ENCODE measurements at regions not wholly inside any gene's neighbourhood (a gene's known extent, or its start where the extent isn't known, plus 50 kb on each side); places are given as distances from the start of the nearest gene placed in this dataset.

DNA sequence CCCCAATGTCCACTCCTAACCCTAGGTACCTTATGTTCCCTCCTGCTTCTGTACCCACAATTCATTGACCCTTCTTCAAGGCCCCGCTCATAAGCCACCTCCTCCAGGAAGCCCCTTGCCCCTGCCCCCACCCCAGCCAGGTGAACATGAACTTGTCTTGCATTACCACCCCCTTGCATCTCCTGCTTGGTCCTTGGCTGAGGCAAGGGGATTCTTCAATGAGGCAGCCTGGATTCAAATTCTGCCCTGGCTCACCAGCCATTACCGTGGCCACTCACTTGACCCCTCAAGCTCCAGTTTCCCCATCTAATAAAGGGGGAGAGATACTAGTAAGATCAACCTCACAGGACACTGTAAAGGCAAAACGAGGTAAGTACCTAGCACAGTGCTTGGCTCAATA lies 193.1 kb downstream of the DICER1 start:
- no peak for DNase-seq (ENCODE audit: low spot score)
- intact Hi-C loops (cut with micrococcal nuclease): no loop called here
- no peak overlapping the region for H3K27ac Mint-ChIP-seq
- no peaks in the 10 kb centered on the region for H3K27me3 Mint-ChIP-seq (ENCODE audit: low read depth)
- H3K36me3 Mint-ChIP-seq (ENCODE audit: low read depth): no peaks in the 10 kb centered on the region
- H3K4me1 Mint-ChIP-seq (ENCODE audit: low read depth): no peaks in the 10 kb centered on the region
- no peaks in the 10 kb centered on the region for H3K9me3 Mint-ChIP-seq
- no peak overlapping the region for H3K4me3 Mint-ChIP-seq (ENCODE audit: low read depth)

GRCh38 chr14:94963051-94963450 lies 193.1 kb upstream of the GSC start:
- Mint-ChIP-seq H3K36me3 (ENCODE audit: low read depth) (no peaks in the 10 kb centered on the region), H3K4me3 (ENCODE audit: low read depth) (no peak overlapping the region), H3K9me3 (no peaks in the 10 kb centered on the region), H3K27me3 (ENCODE audit: low read depth) (no peaks in the 10 kb centered on the region), H3K4me1 (ENCODE audit: low read depth) (no peaks in the 10 kb centered on the region), H3K27ac (no peak overlapping the region)
- intact Hi-C loops (cut with micrococcal nuclease): no loop called here
- DNase-seq (ENCODE audit: low spot score): no peak

DNA sequence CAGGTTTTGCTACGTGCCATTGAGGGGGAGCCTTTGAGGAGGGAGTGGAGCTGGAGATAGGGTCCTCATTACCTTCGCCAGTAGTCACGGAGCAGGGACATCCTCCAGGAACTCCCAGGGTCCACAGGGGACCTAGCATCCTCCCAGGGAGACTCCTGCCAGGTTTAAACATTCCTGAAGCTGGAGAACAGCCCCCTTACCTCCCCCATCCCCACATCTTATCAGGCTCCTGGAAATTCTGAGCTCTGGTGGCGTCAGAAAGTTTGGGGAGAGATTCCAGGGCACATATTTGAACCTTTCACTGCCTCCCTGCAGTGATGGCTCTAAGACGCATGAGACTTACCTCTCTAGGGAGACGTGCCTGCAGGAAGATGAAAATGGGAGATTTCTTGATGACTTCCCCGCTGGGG lies 192.3 kb upstream of the GSC start:
- H3K4me1 Mint-ChIP-seq (ENCODE audit: low read depth): no peaks in the 10 kb centered on the region
- intact Hi-C loops (cut with micrococcal nuclease): no loop called here
- H3K27me3 Mint-ChIP-seq (ENCODE audit: low read depth): no peaks in the 10 kb centered on the region
- no peak for DNase-seq (ENCODE audit: low spot score)
- no peak overlapping the region for H3K4me3 Mint-ChIP-seq (ENCODE audit: low read depth)
- H3K27ac Mint-ChIP-seq: no peak overlapping the region
- H3K9me3 Mint-ChIP-seq: no peaks in the 10 kb centered on the region
- no peaks in the 10 kb centered on the region for H3K36me3 Mint-ChIP-seq (ENCODE audit: low read depth)

- Mint-ChIP-seq H3K4me1 (ENCODE audit: low read depth) (no peaks in the 10 kb centered on the region), H3K27ac (no peak overlapping the region), H3K36me3 (ENCODE audit: low read depth) (no peaks in the 10 kb centered on the region), H3K27me3 (ENCODE audit: low read depth) (no peaks in the 10 kb centered on the region), H3K9me3 (no peaks in the 10 kb centered on the region), H3K4me3 (ENCODE audit: low read depth) (no peak overlapping the region)
- no peak for DNase-seq (ENCODE audit: low spot score)
- intact Hi-C loops (cut with micrococcal nuclease): no loop called here
Measured at GRCh38 chr14:94961386-94962165, 191.7 kb upstream of the GSC start.

DNA sequence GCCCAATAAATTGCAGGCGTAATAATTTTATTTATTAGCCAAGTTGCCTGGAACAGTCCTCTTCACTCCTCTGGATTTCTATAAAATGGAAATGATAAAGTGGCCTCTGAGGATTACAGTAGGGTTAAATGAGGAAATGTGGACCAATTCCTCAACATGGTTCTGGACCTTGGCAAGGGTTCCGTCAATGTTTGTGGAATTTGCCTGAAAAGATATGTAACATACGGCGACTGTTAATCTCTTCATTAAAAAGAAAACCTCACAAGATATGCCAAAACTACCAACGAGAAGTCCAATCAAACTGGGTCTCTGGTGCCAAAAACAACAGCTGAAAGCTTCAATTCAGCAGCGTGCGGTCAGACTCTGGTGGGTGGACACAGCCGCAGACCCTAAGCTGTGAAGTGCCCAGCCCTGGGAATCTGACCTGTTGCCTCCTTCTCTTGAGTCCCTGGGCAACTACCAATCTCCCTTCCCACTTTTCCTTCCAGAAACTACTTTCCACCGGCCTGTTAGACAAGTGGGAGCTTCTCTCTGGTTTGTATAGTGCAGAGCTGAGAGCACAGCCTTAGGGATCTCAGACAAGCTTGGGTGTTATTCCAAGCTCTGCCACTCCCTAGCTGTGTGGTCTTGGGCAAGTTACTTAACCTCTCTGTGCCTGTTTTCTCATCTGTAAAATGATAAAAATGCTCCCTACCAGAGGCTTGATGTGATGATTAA lies 190.5 kb upstream of the GSC start:
- H3K27me3 Mint-ChIP-seq (ENCODE audit: low read depth): no peaks in the 10 kb centered on the region
- no peaks in the 10 kb centered on the region for H3K9me3 Mint-ChIP-seq
- intact Hi-C loops (cut with micrococcal nuclease): no loop called here
- H3K36me3 Mint-ChIP-seq (ENCODE audit: low read depth): no peaks in the 10 kb centered on the region
- no peaks in the 10 kb centered on the region for H3K4me1 Mint-ChIP-seq (ENCODE audit: low read depth)
- H3K4me3 Mint-ChIP-seq (ENCODE audit: low read depth): no peak overlapping the region
- no peak overlapping the region for H3K27ac Mint-ChIP-seq
- DNase-seq (ENCODE audit: low spot score): no peak

GRCh38 chr14:94953541-94954260 lies 183.8 kb upstream of the GSC start:
- intact Hi-C loops (cut with micrococcal nuclease): no loop called here
- peaks cover 7% of the 10 kb centered on the region for H3K27me3 Mint-ChIP-seq (ENCODE audit: low read depth)

GRCh38 chr14:94952097-94952496 lies 182.2 kb upstream of the GSC start:
- H3K9me3 Mint-ChIP-seq: no peaks in the 10 kb centered on the region
- peaks cover 7% of the 10 kb centered on the region for H3K27me3 Mint-ChIP-seq (ENCODE audit: low read depth)
- H3K4me3 Mint-ChIP-seq (ENCODE audit: low read depth): no peak overlapping the region
- H3K4me1 Mint-ChIP-seq (ENCODE audit: low read depth): no peaks in the 10 kb centered on the region
- intact Hi-C loops (cut with micrococcal nuclease): no loop called here
- no peak for DNase-seq (ENCODE audit: low spot score)
- H3K36me3 Mint-ChIP-seq (ENCODE audit: low read depth): no peaks in the 10 kb centered on the region
- H3K27ac Mint-ChIP-seq: no peak overlapping the region

More at GRCh38 chr14:94953541-94954260, 183.8 kb upstream of the GSC start:
- Mint-ChIP-seq H3K9me3 (no peaks in the 10 kb centered on the region), H3K4me3 (ENCODE audit: low read depth) (no peak overlapping the region), H3K36me3 (ENCODE audit: low read depth) (no peaks in the 10 kb centered on the region), H3K27ac (no peak overlapping the region), H3K4me1 (ENCODE audit: low read depth) (no peaks in the 10 kb centered on the region)
- DNase-seq (ENCODE audit: low spot score): no peak

DNA sequence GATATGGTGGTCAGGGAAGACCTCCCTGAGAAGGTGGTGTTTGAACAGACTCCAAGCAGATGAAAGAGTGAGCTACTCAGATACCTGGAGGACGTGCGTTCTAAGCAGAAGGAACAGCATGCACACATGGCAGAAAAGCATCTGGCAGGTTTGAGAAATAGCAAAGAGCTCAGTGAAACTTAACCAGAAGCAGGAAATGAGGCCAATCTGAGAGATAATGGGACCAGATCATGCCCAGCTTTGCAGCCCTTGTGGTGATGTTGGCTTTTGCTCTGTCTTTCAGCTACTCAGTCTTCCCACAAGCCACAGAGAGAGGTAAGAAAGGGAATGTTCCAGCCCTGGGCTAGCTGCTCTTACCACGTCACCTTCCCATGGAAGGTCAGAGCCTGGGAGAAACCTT lies 176.3 kb upstream of the GSC start:
- Mint-ChIP-seq H3K36me3 (ENCODE audit: low read depth) (no peaks in the 10 kb centered on the region), H3K27ac (no peak overlapping the region), H3K9me3 (no peaks in the 10 kb centered on the region), H3K4me1 (ENCODE audit: low read depth) (peaks cover 11% of the 10 kb centered on the region), H3K4me3 (ENCODE audit: low read depth) (no peak overlapping the region), H3K27me3 (ENCODE audit: low read depth) (no peaks in the 10 kb centered on the region)
- intact Hi-C loops (cut with micrococcal nuclease): no loop called here
- DNase-seq (ENCODE audit: low spot score): no peak

DNA sequence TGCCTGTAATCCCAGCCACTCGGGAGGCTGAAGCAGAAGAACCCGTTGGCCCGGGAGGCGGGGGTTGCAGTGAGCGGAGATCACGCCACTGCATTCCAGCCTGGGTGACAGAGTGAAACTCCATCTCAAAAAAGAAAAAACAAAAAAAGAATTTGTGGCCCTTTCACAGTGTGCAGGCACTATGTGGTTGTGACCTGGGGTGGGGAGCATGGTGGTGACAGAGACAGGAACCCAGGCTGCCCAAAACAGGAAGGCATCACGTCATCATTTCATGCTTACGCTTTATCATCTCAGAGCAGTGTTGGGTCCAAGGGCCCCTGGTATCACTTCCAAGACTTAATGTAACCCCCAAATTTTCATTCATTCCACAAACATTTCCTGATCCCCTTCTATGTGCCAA lies 175.7 kb upstream of the GSC start:
- no peak for DNase-seq (ENCODE audit: low spot score)
- H3K9me3 Mint-ChIP-seq: no peaks in the 10 kb centered on the region
- peak overlapping the region; percentile 10 for H3K27ac Mint-ChIP-seq
- no peaks in the 10 kb centered on the region for H3K36me3 Mint-ChIP-seq (ENCODE audit: low read depth)
- intact Hi-C loops (cut with micrococcal nuclease): no loop called here
- peak overlapping the region; percentile 20 for H3K4me3 Mint-ChIP-seq (ENCODE audit: low read depth)
- peaks cover 11% of the 10 kb centered on the region for H3K4me1 Mint-ChIP-seq (ENCODE audit: low read depth)
- no peaks in the 10 kb centered on the region for H3K27me3 Mint-ChIP-seq (ENCODE audit: low read depth)

- Mint-ChIP-seq H3K36me3 (ENCODE audit: low read depth) (no peaks in the 10 kb centered on the region), H3K4me1 (ENCODE audit: low read depth) (peaks cover 11% of the 10 kb centered on the region), H3K27ac (no peak overlapping the region), H3K4me3 (ENCODE audit: low read depth) (no peak overlapping the region), H3K9me3 (no peaks in the 10 kb centered on the region), H3K27me3 (ENCODE audit: low read depth) (no peaks in the 10 kb centered on the region)
- intact Hi-C loops (cut with micrococcal nuclease): no loop called here
- DNase-seq (ENCODE audit: low spot score): no peak
Measured at GRCh38 chr14:94944636-94945258, 174.8 kb upstream of the GSC start.

DNA sequence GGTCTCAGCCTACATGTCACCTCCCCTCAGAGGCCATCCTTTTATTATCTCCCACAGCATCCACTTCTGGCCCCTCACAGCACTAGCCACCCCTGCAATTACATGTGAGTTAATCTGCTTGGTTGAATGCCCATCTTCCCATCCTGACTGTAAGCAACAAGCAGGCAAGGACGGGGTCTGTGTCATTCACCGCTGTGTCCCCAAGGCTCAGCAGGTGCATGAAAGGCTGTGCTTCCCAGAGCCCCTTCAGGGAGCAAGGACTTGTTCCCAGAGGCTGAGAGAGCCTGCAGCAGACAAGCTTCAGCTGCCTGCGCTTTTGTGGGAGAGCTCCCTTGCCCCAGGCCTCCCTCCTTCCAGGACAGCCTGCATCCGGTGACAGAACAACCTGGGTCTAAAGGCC lies 172.7 kb upstream of the GSC start:
- Mint-ChIP-seq H3K27ac (no peak overlapping the region), H3K4me3 (ENCODE audit: low read depth) (no peak overlapping the region), H3K27me3 (ENCODE audit: low read depth) (no peaks in the 10 kb centered on the region), H3K36me3 (ENCODE audit: low read depth) (no peaks in the 10 kb centered on the region), H3K9me3 (no peaks in the 10 kb centered on the region), H3K4me1 (ENCODE audit: low read depth) (peaks cover 11% of the 10 kb centered on the region)
- intact Hi-C loops (cut with micrococcal nuclease): no loop called here
- no peak for DNase-seq (ENCODE audit: low spot score)

GRCh38 chr14:94941311-94941710 lies 171.4 kb upstream of the GSC start:
- intact Hi-C loops (cut with micrococcal nuclease): no loop called here
- no peak overlapping the region for H3K4me3 Mint-ChIP-seq (ENCODE audit: low read depth)
- no peak overlapping the region for H3K27ac Mint-ChIP-seq

More at GRCh38 chr14:94941311-94941710, 171.4 kb upstream of the GSC start:
- no peaks in the 10 kb centered on the region for H3K36me3 Mint-ChIP-seq (ENCODE audit: low read depth)
- H3K4me1 Mint-ChIP-seq (ENCODE audit: low read depth): peaks cover 8% of the 10 kb centered on the region
- H3K27me3 Mint-ChIP-seq (ENCODE audit: low read depth): no peaks in the 10 kb centered on the region
- no peak for DNase-seq (ENCODE audit: low spot score)
- H3K9me3 Mint-ChIP-seq: no peaks in the 10 kb centered on the region
